Left ventricle myocardium inferior (tissue), 1 donor: ENCODE measurements at regions not wholly inside any gene's neighbourhood (a gene's known extent, or its start where the extent isn't known, plus 50 kb on each side); places are given as distances from the start of the nearest gene placed in this dataset.

Experiments
- DNase-seq: peaks from one replicate; pipeline ENCODE4 v3.0.0-alpha.2; 2020
- H3K27ac ChIP-seq: fragments of 200-600 bp; replicated peaks from 2 replicates; pipeline ENCODE4 v1.8.0; 2021
- H3K27me3 ChIP-seq: fragments of 200-600 bp; 2 replicates; pipeline ENCODE4 v1.8.0; 2021; ENCODE audit warnings: low read depth
- H3K36me3 ChIP-seq: fragments of 200-600 bp; 2 replicates; pipeline ENCODE4 v1.8.0; 2021
- H3K4me1 ChIP-seq: fragments of 200-600 bp; 2 replicates; pipeline ENCODE4 v1.8.0; 2021
- H3K4me3 ChIP-seq: fragments of 200-600 bp; 2 replicates; pipeline ENCODE4 v1.8.0; 2021; ENCODE audit warnings: mild to moderate bottlenecking, moderate library complexity
- H3K9me3 ChIP-seq: fragments of 200-600 bp; replicated peaks from 2 replicates; pipeline ENCODE4 v1.8.0; 2021
- CTCF ChIP-seq: fragments of 200-600 bp; IDR thresholded peaks from 2 replicates; pipeline ENCODE4 v1.8.0; 2021; ENCODE audit warnings: antibody characterized with exemption, mild to moderate bottlenecking, borderline replicate concordance
- intact Hi-C: fragments of 100-400 bp; cut with micrococcal nuclease; formaldehyde crosslinking; loops from one replicate; pipeline ENCODE4 v1.11.0; 2022
- donor health status: DM: no; HTN: yes; CAD: no; lungs with severe emphysema.

GRCh38 chr2:122627388-122627787, 871.9 kb downstream of the TSN start:
- H3K27ac ChIP-seq, result no peak overlapping the region
- no peaks in the 10 kb centered on the region for H3K27me3 ChIP-seq
- no peaks in the 10 kb centered on the region for H3K36me3 ChIP-seq
- no peaks in the 10 kb centered on the region for H3K9me3 ChIP-seq
- no peak for TF ChIP-seq CTCF
- intact Hi-C loops, result no loop called here
- DNase-seq, result no peak
- H3K4me1 ChIP-seq, result no peaks in the 10 kb centered on the region
- H3K4me3 ChIP-seq, result no peak overlapping the region

GRCh38 chr2:122634256-122634655, 878.8 kb downstream of the TSN start:
- Histone ChIP-seq H3K36me3 (no peaks in the 10 kb centered on the region), H3K4me1 (no peaks in the 10 kb centered on the region), H3K27me3 (no peaks in the 10 kb centered on the region), H3K4me3 (no peak overlapping the region), H3K27ac (no peak overlapping the region), H3K9me3 (no peaks in the 10 kb centered on the region)
- DNase-seq, result no peak
- no peak for TF ChIP-seq CTCF
- intact Hi-C loops, result no loop called here

GRCh38 chr2:122634920-122635319, 879.5 kb downstream of the TSN start:
- no peaks in the 10 kb centered on the region for H3K27me3 ChIP-seq
- no peaks in the 10 kb centered on the region for H3K4me1 ChIP-seq
- intact Hi-C loops, result no loop called here
- TF ChIP-seq CTCF, result no peak
- no peak overlapping the region for H3K4me3 ChIP-seq
- no peak for DNase-seq
- no peak overlapping the region for H3K27ac ChIP-seq
- no peaks in the 10 kb centered on the region for H3K9me3 ChIP-seq
- no peaks in the 10 kb centered on the region for H3K36me3 ChIP-seq

- Histone ChIP-seq H3K36me3 (no peaks in the 10 kb centered on the region), H3K27ac (no peak overlapping the region), H3K4me1 (no peaks in the 10 kb centered on the region), H3K27me3 (no peaks in the 10 kb centered on the region), H3K4me3 (no peak overlapping the region), H3K9me3 (no peaks in the 10 kb centered on the region)
- no peak for DNase-seq
- no peak for TF ChIP-seq CTCF
- intact Hi-C loops, result no loop called here
These were observed 880.2 kb downstream of the TSN start for GRCh38 chr2:122635686-122636085.

- no peak for DNase-seq
- intact Hi-C loops, result no loop called here
- TF ChIP-seq CTCF, result no peak
- Histone ChIP-seq H3K27ac (no peak overlapping the region), H3K4me1 (no peaks in the 10 kb centered on the region), H3K9me3 (no peaks in the 10 kb centered on the region), H3K36me3 (no peaks in the 10 kb centered on the region), H3K4me3 (no peak overlapping the region), H3K27me3 (no peaks in the 10 kb centered on the region)
These were observed 880.6 kb downstream of the TSN start for GRCh38 chr2:122636097-122636496.

- Histone ChIP-seq H3K27ac (no peak overlapping the region), H3K4me3 (no peak overlapping the region), H3K9me3 (peaks cover 10% of the 10 kb centered on the region), H3K27me3 (no peaks in the 10 kb centered on the region), H3K36me3 (no peaks in the 10 kb centered on the region), H3K4me1 (no peaks in the 10 kb centered on the region)
- no peak for DNase-seq
- TF ChIP-seq CTCF, result no peak
- intact Hi-C loops, result no loop called here
These were observed 883.7 kb downstream of the TSN start for GRCh38 chr2:122639176-122639575.
